CD4-positive, CD25-positive, alpha-beta regulatory T cell (primary cell): ENCODE measurements at regions not wholly inside any gene's neighbourhood (a gene's known extent, or its start where the extent isn't known, plus 50 kb on each side); places are given as distances from the start of the nearest gene placed in this dataset.
"Not testable (repeated sequence)": the region's sequence is repeated elsewhere in the genome, so short reads cannot be mapped to it uniquely, and the experiment has no call there.

Source experiments
- ATAC-seq, 2 donors: fragments of 150-1000 bp; cut with Tn5 transposase; one replicate each; pipeline ENCODE4 v1.10.0; 2021; ENCODE audit warnings: low read depth in 2 of 2, moderate number of reproducible peaks in 2 of 2, moderate library complexity in 1 of 2
- DNase-seq, 3 donors: peaks; one replicate each; pipeline versions ENCODE4 v3.0.0 to v3.0.0-alpha.2; 2012 to 2022; ENCODE audit warnings: mixed read lengths in 1 of 3
- H3K27ac ChIP-seq: one replicate; pipeline ENCODE4 v1.7.0; 2013; ENCODE audit warnings: mild to moderate bottlenecking, low read length; ENCODE audit not compliant: insufficient read depth, poor library complexity, severe bottlenecking
- H3K27me3 ChIP-seq: one replicate; pipeline ENCODE4 v1.7.0; 2013; ENCODE audit warnings: low read length; ENCODE audit not compliant: control insufficient read depth, insufficient read depth
- H3K36me3 ChIP-seq: one replicate; pipeline ENCODE4 v1.7.0; 2013; ENCODE audit warnings: mild to moderate bottlenecking, low read length, moderate library complexity; ENCODE audit not compliant: control insufficient read depth, insufficient read depth
- H3K4me1 ChIP-seq: 2 replicates; pipeline ENCODE4 v1.7.0; 2013; ENCODE audit warnings: mild to moderate bottlenecking, low read length; ENCODE audit not compliant: insufficient read depth, control insufficient read depth, poor library complexity, severe bottlenecking
- H3K4me3 ChIP-seq: one replicate; pipeline ENCODE4 v1.7.0; 2013; ENCODE audit warnings: low read depth, mild to moderate bottlenecking, low read length, moderate library complexity
- H3K9me3 ChIP-seq, 2 experiments: 1 replicate in 1 of 2; 2 replicates in 1 of 2; pipeline ENCODE4 v1.7.0; 2013; ENCODE audit warnings: low read length in 2 of 2, mild to moderate bottlenecking in 1 of 2, moderate library complexity in 1 of 2; ENCODE audit not compliant: control insufficient read depth in 2 of 2
- H3K27ac Mint-ChIP-seq, 3 donors: one replicate each; pipeline ENCODE4 v1.8.0; 2020 to 2022; ENCODE audit warnings: mild to moderate bottlenecking in 3 of 3, mixed read lengths in 3 of 3, moderate library complexity in 2 of 3
- H3K27me3 Mint-ChIP-seq: one replicate; pipeline ENCODE4 v1.8.0; 2022; ENCODE audit warnings: mild to moderate bottlenecking, mixed read lengths
- H3K36me3 Mint-ChIP-seq: one replicate; pipeline ENCODE4 v1.8.0; 2020; ENCODE audit warnings: mixed read lengths
- H3K4me1 Mint-ChIP-seq, 4 donors: one replicate each; pipeline ENCODE4 v1.8.0; 2020 to 2022; ENCODE audit warnings: mixed read lengths in 4 of 4, mild to moderate bottlenecking in 1 of 4
- H3K4me3 Mint-ChIP-seq, 4 donors: one replicate each; pipeline ENCODE4 v1.8.0; 2020 to 2022; ENCODE audit warnings: mild to moderate bottlenecking in 4 of 4, mixed read lengths in 4 of 4, moderate library complexity in 3 of 4
- H3K9me3 Mint-ChIP-seq, 7 donors: one replicate each; pipeline ENCODE4 v1.8.0; 2020 to 2022; ENCODE audit warnings: mixed read lengths in 7 of 7, mild to moderate bottlenecking in 3 of 7, moderate library complexity in 2 of 7

- Histone ChIP-seq H3K4me1 (no peaks in the 10 kb centered on the region), H3K27ac (no peak overlapping the region), H3K36me3 (no peaks in the 10 kb centered on the region), H3K9me3 (peaks cover 7 to 23% of the 10 kb centered on the region in 2 experiments), H3K27me3 (no peaks in the 10 kb centered on the region), H3K4me3 (no peak overlapping the region)
- Mint-ChIP-seq H3K9me3 (peaks cover 0 to 26% (median 8%) of the 10 kb centered on the region in 7 donors), H3K27me3 (peaks cover 6% of the 10 kb centered on the region), H3K36me3 (no peaks in the 10 kb centered on the region), H3K4me3 (no peak overlapping the region), H3K27ac (no peak overlapping the region), H3K4me1 (peaks cover 0 to 3% (median 0%) of the 10 kb centered on the region in 4 donors)
- no peak for ATAC-seq
- no peak for DNase-seq
These were observed 108.4 kb upstream of the FAM3C start for GRCh38 chr7:121504482-121504881.

- H3K4me3 Mint-ChIP-seq, result no peak overlapping the region
These were observed 107.6 kb upstream of the FAM3C start for GRCh38 chr7:121503730-121504129.

GRCh38 chr7:121503039-121503438 lies 106.9 kb upstream of the FAM3C start:
- Mint-ChIP-seq H3K4me1 (peaks cover 0 to 3% (median 0%) of the 10 kb centered on the region in 4 donors), H3K36me3 (no peaks in the 10 kb centered on the region), H3K27ac (no peak overlapping the region), H3K9me3 (peaks cover 0 to 26% (median 8%) of the 10 kb centered on the region in 7 donors), H3K27me3 (peaks cover 8% of the 10 kb centered on the region), H3K4me3 (no peak overlapping the region)
- Histone ChIP-seq H3K36me3 (no peaks in the 10 kb centered on the region), H3K9me3 (peaks cover 7 to 23% of the 10 kb centered on the region in 2 experiments), H3K4me1 (no peaks in the 10 kb centered on the region), H3K27me3 (no peaks in the 10 kb centered on the region), H3K4me3 (no peak overlapping the region), H3K27ac (no peak overlapping the region)
- no peak for DNase-seq
- no peak for ATAC-seq

More at GRCh38 chr7:121503730-121504129, 107.6 kb upstream of the FAM3C start:
- Mint-ChIP-seq H3K9me3 (peaks cover 0 to 26% (median 8%) of the 10 kb centered on the region in 7 donors), H3K27me3 (peaks cover 8% of the 10 kb centered on the region), H3K4me1 (peaks cover 0 to 3% (median 0%) of the 10 kb centered on the region in 4 donors), H3K36me3 (no peaks in the 10 kb centered on the region), H3K27ac (no peak overlapping the region)
- H3K27me3 ChIP-seq, result no peaks in the 10 kb centered on the region
- no peak for ATAC-seq
- no peak overlapping the region for H3K4me3 ChIP-seq
- no peaks in the 10 kb centered on the region for H3K4me1 ChIP-seq
- H3K36me3 ChIP-seq, result no peaks in the 10 kb centered on the region
- no peak overlapping the region for H3K27ac ChIP-seq
- no peak for DNase-seq
- peaks cover 7 to 23% of the 10 kb centered on the region in 2 experiments for H3K9me3 ChIP-seq

- Histone ChIP-seq H3K4me3 (no peak overlapping the region), H3K4me1 (no peaks in the 10 kb centered on the region), H3K36me3 (no peaks in the 10 kb centered on the region), H3K27me3 (no peaks in the 10 kb centered on the region), H3K27ac (no peak overlapping the region), H3K9me3 (peaks cover 7 to 19% of the 10 kb centered on the region in 2 experiments)
- H3K4me1 Mint-ChIP-seq, result peaks cover 0 to 3% (median 0%) of the 10 kb centered on the region in 4 donors
- no peak overlapping the region for H3K4me3 Mint-ChIP-seq
- no peaks in the 10 kb centered on the region for H3K36me3 Mint-ChIP-seq
- peaks cover 0 to 22% (median 6%) of the 10 kb centered on the region in 7 donors for H3K9me3 Mint-ChIP-seq
- ATAC-seq, result no peak
- no peak overlapping the region for H3K27ac Mint-ChIP-seq
- DNase-seq, result no peak
- H3K27me3 Mint-ChIP-seq, result peaks cover 8% of the 10 kb centered on the region
These were observed 105.5 kb upstream of the FAM3C start for GRCh38 chr7:121501566-121501965.

GRCh38 chr7:121500360-121501058 lies 104.4 kb upstream of the FAM3C start:
- Histone ChIP-seq H3K4me3 (no peak overlapping the region), H3K4me1 (no peaks in the 10 kb centered on the region), H3K27me3 (no peaks in the 10 kb centered on the region), H3K36me3 (no peaks in the 10 kb centered on the region), H3K27ac (no peak overlapping the region), H3K9me3 (peaks cover 5 to 9% of the 10 kb centered on the region in 2 experiments)
- Mint-ChIP-seq H3K4me3 (no peak overlapping the region), H3K36me3 (no peaks in the 10 kb centered on the region), H3K27me3 (peaks cover 12% of the 10 kb centered on the region), H3K9me3 (peaks cover 0 to 12% (median 6%) of the 10 kb centered on the region in 7 donors), H3K27ac (no peak overlapping the region), H3K4me1 (peaks cover 0 to 3% (median 0%) of the 10 kb centered on the region in 4 donors)
- ATAC-seq, result no peak
- DNase-seq, result no peak

GRCh38 chr7:121499624-121500023 lies 103.5 kb upstream of the FAM3C start:
- ATAC-seq, result no peak
- peak overlapping the region in 1 of 4 donors; percentile 77 for H3K4me3 Mint-ChIP-seq
- Histone ChIP-seq H3K9me3 (no peaks in the 10 kb centered on the region), H3K4me1 (no peaks in the 10 kb centered on the region), H3K27me3 (no peaks in the 10 kb centered on the region), H3K27ac (no peak overlapping the region), H3K4me3 (no peak overlapping the region), H3K36me3 (no peaks in the 10 kb centered on the region)
- H3K27ac Mint-ChIP-seq, result no peak overlapping the region
- H3K9me3 Mint-ChIP-seq, result peaks cover 0 to 7% (median 5%) of the 10 kb centered on the region in 7 donors
- no peak for DNase-seq
- no peaks in the 10 kb centered on the region for H3K36me3 Mint-ChIP-seq
- H3K4me1 Mint-ChIP-seq, result peaks cover 0 to 3% (median 0%) of the 10 kb centered on the region in 4 donors
- peaks cover 9% of the 10 kb centered on the region for H3K27me3 Mint-ChIP-seq

- no peak overlapping the region for H3K27ac Mint-ChIP-seq
- Histone ChIP-seq H3K4me3 (no peak overlapping the region), H3K36me3 (no peaks in the 10 kb centered on the region), H3K4me1 (no peaks in the 10 kb centered on the region), H3K9me3 (no peaks in the 10 kb centered on the region), H3K27me3 (no peaks in the 10 kb centered on the region), H3K27ac (no peak overlapping the region)
- H3K4me1 Mint-ChIP-seq, result peaks cover 0 to 3% (median 0%) of the 10 kb centered on the region in 4 donors
- ATAC-seq (no peak), DNase-seq (no peak)
- H3K36me3 Mint-ChIP-seq, result no peaks in the 10 kb centered on the region
- no peak overlapping the region for H3K4me3 Mint-ChIP-seq
- H3K9me3 Mint-ChIP-seq, result peaks cover 0 to 5% (median 0%) of the 10 kb centered on the region in 7 donors
- H3K27me3 Mint-ChIP-seq, result peaks cover 8% of the 10 kb centered on the region
These were observed 102.7 kb upstream of the FAM3C start for GRCh38 chr7:121498816-121499215.

- H3K36me3 Mint-ChIP-seq, H3K4me3 ChIP-seq, H3K36me3 ChIP-seq, H3K9me3 ChIP-seq, H3K27ac Mint-ChIP-seq, H3K27ac ChIP-seq, H3K4me1 Mint-ChIP-seq, DNase-seq, H3K9me3 Mint-ChIP-seq, H3K27me3 ChIP-seq, H3K4me1 ChIP-seq, ATAC-seq, H3K27me3 Mint-ChIP-seq, H3K4me3 Mint-ChIP-seq: not testable (repeated sequence)
These were observed 101.4 kb upstream of the FAM3C start for GRCh38 chr7:121497545-121497944.
